PFSK-1 (cell line): ENCODE measurements at regions not wholly inside any gene's neighbourhood (a gene's known extent, or its start where the extent isn't known, plus 50 kb on each side); places are given as distances from the start of the nearest gene placed in this dataset.

Experiments
- FOXP2 ChIP-seq: optimal IDR thresholded peaks from 2 replicates; pipeline ENCODE3; 2011; ENCODE audit warnings: borderline replicate concordance, control low read depth, inconsistent platforms; ENCODE audit not compliant: insufficient read depth; ENCODE audit errors: extremely low read length, extremely low read depth
- POLR2AphosphoS5 ChIP-seq: IDR thresholded peaks from 2 replicates; pipeline ENCODE4 v1.6.1; 2012; ENCODE audit warnings: low read depth, mild to moderate bottlenecking, control low read depth, low read length, moderate library complexity
- REST ChIP-seq, 2 experiments: IDR thresholded peaks; 2 replicates each; pipeline versions ENCODE4 v1.6.1 to v1.8.0; 2011 to 2012; ENCODE audit warnings: low read depth in 2 of 2, low read length in 2 of 2, control low read depth in 1 of 2, inconsistent platforms in 1 of 2, mild to moderate bottlenecking in 1 of 2, moderate library complexity in 1 of 2; ENCODE audit not compliant: insufficient read depth in 1 of 2
- SIN3A ChIP-seq: IDR thresholded peaks from 2 replicates; pipeline ENCODE4 v1.6.1; 2012; ENCODE audit warnings: mild to moderate bottlenecking, low read length, moderate library complexity, borderline replicate concordance; ENCODE audit not compliant: insufficient read depth
- TAF1 ChIP-seq: IDR thresholded peaks from 2 replicates; pipeline ENCODE4 v1.6.1; 2012; ENCODE audit warnings: low read length, control low read depth, borderline replicate concordance; ENCODE audit not compliant: insufficient read depth

- TF ChIP-seq SIN3A (no peak), POLR2AphosphoS5 (no peak), REST (IDR thresholded peaks at IDR 0.05; ENCODE audit: insufficient read depth in 1 of 2, low read depth in 2 of 2, low read length in 2 of 2) (no peak), TAF1 (no peak), FOXP2 (no peak)
These were observed 264.4 kb downstream of the MTX2 start for GRCh38 chr2:176533505-176534193.

- no peak for TF ChIP-seq POLR2AphosphoS5
- TF ChIP-seq FOXP2 = no peak
- no peak for TF ChIP-seq SIN3A
- TF ChIP-seq REST (IDR thresholded peaks at IDR 0.05; ENCODE audit: insufficient read depth in 1 of 2, low read depth in 2 of 2, low read length in 2 of 2) = no peak
- no peak for TF ChIP-seq TAF1
These were observed 265.7 kb downstream of the MTX2 start for GRCh38 chr2:176534798-176535466.

GRCh38 chr2:176535467-176536113, 266.3 kb downstream of the MTX2 start:
- TF ChIP-seq TAF1 (no peak), SIN3A (no peak), FOXP2 (no peak), REST (IDR thresholded peaks at IDR 0.05; ENCODE audit: insufficient read depth in 1 of 2, low read depth in 2 of 2, low read length in 2 of 2) (no peak), POLR2AphosphoS5 (no peak)

GRCh38 chr2:176536439-176537133, 267.3 kb downstream of the MTX2 start:
- no peak for TF ChIP-seq FOXP2

- TF ChIP-seq TAF1 = no peak
- no peak for TF ChIP-seq REST (IDR thresholded peaks at IDR 0.05; ENCODE audit: insufficient read depth in 1 of 2, low read depth in 2 of 2, low read length in 2 of 2)
- TF ChIP-seq SIN3A = no peak
- no peak for TF ChIP-seq FOXP2
- TF ChIP-seq POLR2AphosphoS5 = no peak
These were observed 268.7 kb downstream of the MTX2 start for GRCh38 chr2:176537932-176538331.
